Stimulated activated memory B cell treated with anti-CD40 and anti-IgM and Interleukin-4, amounts not matched to agents 10 μg/mL and 1 μg/mL and 100 μg/mL, for 72 hours (primary cell): ENCODE measurements at regions not wholly inside any gene's neighbourhood (a gene's known extent, or its start where the extent isn't known, plus 50 kb on each side); places are given as distances from the start of the nearest gene placed in this dataset.
"Not testable (repeated sequence)": the region's sequence is repeated elsewhere in the genome, so short reads cannot be mapped to it uniquely, and the experiment has no call there.

ENCODE experiments used
- ATAC-seq: fragments of 150-1000 bp; cut with Tn5 transposase; 2 replicates; pipeline ENCODE4 v1.10.0; 2021
- H3K27ac Mint-ChIP-seq: one replicate; pipeline ENCODE4 v1.8.0; 2022; ENCODE audit warnings: mild to moderate bottlenecking, mixed read lengths
- H3K27me3 Mint-ChIP-seq: one replicate; pipeline ENCODE4 v1.8.0; 2022; ENCODE audit warnings: mixed read lengths
- H3K36me3 Mint-ChIP-seq: one replicate; pipeline ENCODE4 v1.8.0; 2022; ENCODE audit warnings: mixed read lengths
- H3K4me1 Mint-ChIP-seq: one replicate; pipeline ENCODE4 v1.8.0; 2022; ENCODE audit warnings: mixed read lengths
- H3K4me3 Mint-ChIP-seq: one replicate; pipeline ENCODE4 v1.8.0; 2022; ENCODE audit warnings: mild to moderate bottlenecking, moderate library complexity, mixed read lengths
- H3K9me3 Mint-ChIP-seq: one replicate; pipeline ENCODE4 v1.8.0; 2022; ENCODE audit warnings: mixed read lengths

DNA sequence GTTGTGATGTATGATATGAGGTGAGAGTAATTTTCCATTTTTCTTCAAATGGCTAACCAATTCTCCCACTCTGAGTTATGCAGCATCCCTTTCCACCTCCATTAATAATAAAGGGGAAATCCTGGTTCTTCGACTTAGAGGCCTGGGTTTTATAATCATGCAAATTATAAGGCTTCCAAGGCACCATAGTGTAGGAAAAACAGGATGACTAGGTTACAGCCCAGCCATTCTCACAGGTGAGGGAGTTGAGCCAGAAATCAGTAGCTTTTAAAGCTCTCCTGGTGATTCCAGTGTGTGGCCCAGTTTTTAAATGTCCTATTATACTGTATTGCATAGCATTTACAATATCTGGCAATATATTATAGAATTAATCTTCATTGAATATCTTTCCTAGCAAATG is 203.1 kb downstream of the ARHGEF9 start:
- Mint-ChIP-seq H3K27ac (no peak overlapping the region), H3K27me3 (no peaks in the 10 kb centered on the region), H3K4me1 (no peaks in the 10 kb centered on the region), H3K4me3 (no peak overlapping the region), H3K9me3 (peaks cover 2% of the 10 kb centered on the region), H3K36me3 (no peaks in the 10 kb centered on the region)
- no peak for ATAC-seq

DNA sequence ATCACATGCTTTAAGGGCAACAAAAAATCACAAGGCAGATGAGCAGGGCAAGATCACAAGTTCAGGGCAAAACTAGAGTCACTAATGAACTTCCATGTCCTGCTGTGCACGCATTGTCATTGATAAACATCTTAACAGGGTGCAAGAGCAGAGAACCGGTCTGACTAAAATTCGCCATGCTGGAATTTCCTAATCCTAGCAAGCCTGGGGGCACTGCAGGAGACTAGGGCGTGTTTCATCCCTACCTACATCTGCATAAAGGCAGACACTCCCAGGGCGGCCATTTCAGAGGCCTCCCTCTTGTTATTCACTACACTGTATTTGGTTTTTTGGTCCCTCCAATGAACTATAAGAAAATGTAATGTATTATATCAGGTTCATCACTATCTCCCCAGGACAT is 203.6 kb downstream of the ARHGEF9 start:
- no peak for ATAC-seq

DNA sequence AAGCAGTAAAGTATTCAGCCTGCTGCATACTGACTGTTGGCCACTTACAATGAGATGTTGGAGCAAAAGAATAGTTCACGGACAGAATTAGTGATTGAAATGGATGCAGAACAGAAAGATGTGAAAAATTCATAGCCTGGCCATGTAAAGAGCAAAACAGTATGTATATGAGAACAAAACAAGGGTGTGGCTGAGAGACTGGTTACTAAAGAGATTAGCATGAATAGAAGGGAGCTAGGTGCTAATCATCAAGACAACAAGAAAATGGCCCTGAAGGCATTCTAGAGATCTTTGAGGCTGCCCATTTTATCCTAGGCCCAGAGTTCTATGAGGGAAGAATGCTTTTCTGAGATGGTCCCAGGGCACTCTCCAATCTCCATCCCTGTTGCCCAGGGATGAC is 208.5 kb downstream of the ARHGEF9 start:
- H3K4me1 Mint-ChIP-seq: no peaks in the 10 kb centered on the region
- H3K36me3 Mint-ChIP-seq: no peaks in the 10 kb centered on the region
- no peak for ATAC-seq
- H3K9me3 Mint-ChIP-seq: peaks cover 5% of the 10 kb centered on the region
- H3K4me3 Mint-ChIP-seq: no peak overlapping the region
- H3K27ac Mint-ChIP-seq: no peak overlapping the region
- H3K27me3 Mint-ChIP-seq: no peaks in the 10 kb centered on the region

More for the DNA sequence above, 203.6 kb downstream of the ARHGEF9 start:
- H3K36me3 Mint-ChIP-seq: no peaks in the 10 kb centered on the region
- H3K27ac Mint-ChIP-seq: no peak overlapping the region
- no peak overlapping the region for H3K4me3 Mint-ChIP-seq
- no peaks in the 10 kb centered on the region for H3K27me3 Mint-ChIP-seq
- peaks cover 4% of the 10 kb centered on the region for H3K9me3 Mint-ChIP-seq
- H3K4me1 Mint-ChIP-seq: no peaks in the 10 kb centered on the region

DNA sequence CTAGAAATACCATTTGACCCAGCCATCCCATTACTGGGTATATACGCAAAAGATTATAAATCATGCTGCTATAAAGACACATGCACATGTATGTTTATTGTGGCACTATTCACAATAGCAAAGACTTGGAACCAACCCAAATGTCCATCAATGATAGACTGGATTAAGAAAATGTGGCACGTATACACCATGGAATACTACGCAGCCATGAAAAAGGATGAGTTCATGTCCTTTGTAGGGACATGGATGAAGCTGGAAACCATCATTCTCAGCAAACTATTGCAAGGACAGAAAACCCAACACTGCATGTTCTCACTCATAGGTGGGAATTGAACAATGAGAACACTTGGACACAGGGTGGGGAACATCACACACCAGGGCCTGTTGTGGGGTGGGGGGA is 209.3 kb downstream of the ARHGEF9 start:
- not testable (repeated sequence) for H3K4me3 Mint-ChIP-seq, H3K4me1 Mint-ChIP-seq, H3K9me3 Mint-ChIP-seq, H3K36me3 Mint-ChIP-seq, ATAC-seq, H3K27ac Mint-ChIP-seq, H3K27me3 Mint-ChIP-seq

GRCh38 chrX:63566856-63567255 is 215.7 kb upstream of the SPIN4 start:
- Mint-ChIP-seq H3K27me3 (peaks cover 8% of the 10 kb centered on the region), H3K9me3 (peaks cover 3% of the 10 kb centered on the region), H3K4me3 (no peak overlapping the region), H3K36me3 (peaks cover 5% of the 10 kb centered on the region), H3K27ac (no peak overlapping the region), H3K4me1 (no peaks in the 10 kb centered on the region)
- no peak for ATAC-seq

GRCh38 chrX:63561425-63561824 is 210.3 kb upstream of the SPIN4 start:
- peaks cover 17% of the 10 kb centered on the region for H3K4me1 Mint-ChIP-seq
- H3K27ac Mint-ChIP-seq: peak overlapping the region; percentile 91
- ATAC-seq: no peak
- peaks cover 3% of the 10 kb centered on the region for H3K27me3 Mint-ChIP-seq
- H3K36me3 Mint-ChIP-seq: peaks cover 11% of the 10 kb centered on the region
- H3K4me3 Mint-ChIP-seq: peak overlapping the region; percentile 69
- peaks cover under 1% of the 10 kb centered on the region for H3K9me3 Mint-ChIP-seq

DNA sequence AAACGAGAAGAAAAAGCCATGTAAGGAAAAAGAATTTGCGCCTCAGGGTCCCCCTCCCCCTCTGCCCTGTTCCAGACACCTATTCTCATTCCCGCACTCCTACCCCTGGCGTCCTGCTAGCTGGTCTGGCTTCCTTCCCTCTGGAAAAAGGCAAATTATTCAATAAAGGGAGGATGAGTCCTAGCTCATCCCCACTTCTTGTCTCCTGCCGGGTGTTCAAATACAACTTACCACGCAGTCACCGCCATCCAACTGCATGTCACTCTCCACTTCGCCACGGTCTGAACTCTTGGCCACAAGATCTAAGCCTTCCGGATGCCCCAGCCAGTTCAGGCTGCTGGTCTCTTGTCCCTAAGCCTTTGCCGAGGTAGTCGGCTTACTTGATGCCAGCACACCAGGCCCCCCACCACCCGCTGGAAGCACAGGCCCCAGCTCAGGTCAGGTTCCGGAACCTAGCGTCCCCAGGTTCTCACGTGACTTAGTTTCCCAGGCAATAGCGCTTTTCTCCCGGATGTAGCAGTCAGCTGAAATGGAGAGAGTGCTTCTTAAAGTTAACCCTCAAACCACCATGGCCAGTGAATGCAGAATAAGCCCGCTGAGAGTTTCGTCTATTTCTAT is 209.6 kb upstream of the SPIN4 start:
- Mint-ChIP-seq H3K36me3 (peaks cover 13% of the 10 kb centered on the region), H3K4me1 (peaks cover 19% of the 10 kb centered on the region), H3K27me3 (no peaks in the 10 kb centered on the region), H3K27ac (peak overlapping the region; percentile 91), H3K9me3 (peaks cover 1% of the 10 kb centered on the region), H3K4me3 (peak overlapping the region; percentile 97)
- peak; percentile 82 for ATAC-seq

GRCh38 chrX:63551856-63552255 is 200.7 kb upstream of the SPIN4 start:
- no peak overlapping the region for H3K27ac Mint-ChIP-seq
- no peak for ATAC-seq
- no peaks in the 10 kb centered on the region for H3K27me3 Mint-ChIP-seq
- peaks cover 9% of the 10 kb centered on the region for H3K9me3 Mint-ChIP-seq
- peaks cover 18% of the 10 kb centered on the region for H3K36me3 Mint-ChIP-seq
- peaks cover 8% of the 10 kb centered on the region for H3K4me1 Mint-ChIP-seq
- H3K4me3 Mint-ChIP-seq: no peak overlapping the region

DNA sequence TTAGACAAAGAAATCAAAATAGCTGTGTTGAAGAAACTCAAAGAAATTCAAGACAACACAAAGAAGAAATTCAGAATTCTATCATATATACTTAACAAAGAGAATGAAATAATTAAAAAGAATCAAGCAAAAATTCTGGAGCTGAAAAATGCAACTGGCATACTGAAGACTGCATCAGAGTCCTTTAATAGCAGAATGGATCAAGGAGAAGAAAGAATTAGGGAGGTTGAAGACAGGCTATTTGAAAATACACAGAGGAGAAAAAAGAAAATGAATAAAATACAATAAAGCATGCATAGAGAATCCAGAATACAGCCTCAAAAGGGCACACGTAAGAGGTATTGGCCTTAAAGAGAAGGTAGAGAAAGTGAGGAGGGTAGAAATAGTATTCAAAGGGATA is 179.5 kb upstream of the SPIN4 start:
- no peaks in the 10 kb centered on the region for H3K27me3 Mint-ChIP-seq
- H3K9me3 Mint-ChIP-seq: peaks cover 12% of the 10 kb centered on the region
- H3K4me1 Mint-ChIP-seq: no peaks in the 10 kb centered on the region
- ATAC-seq: no peak
- peaks cover 51% of the 10 kb centered on the region for H3K36me3 Mint-ChIP-seq
- H3K4me3 Mint-ChIP-seq: no peak overlapping the region
- no peak overlapping the region for H3K27ac Mint-ChIP-seq

DNA sequence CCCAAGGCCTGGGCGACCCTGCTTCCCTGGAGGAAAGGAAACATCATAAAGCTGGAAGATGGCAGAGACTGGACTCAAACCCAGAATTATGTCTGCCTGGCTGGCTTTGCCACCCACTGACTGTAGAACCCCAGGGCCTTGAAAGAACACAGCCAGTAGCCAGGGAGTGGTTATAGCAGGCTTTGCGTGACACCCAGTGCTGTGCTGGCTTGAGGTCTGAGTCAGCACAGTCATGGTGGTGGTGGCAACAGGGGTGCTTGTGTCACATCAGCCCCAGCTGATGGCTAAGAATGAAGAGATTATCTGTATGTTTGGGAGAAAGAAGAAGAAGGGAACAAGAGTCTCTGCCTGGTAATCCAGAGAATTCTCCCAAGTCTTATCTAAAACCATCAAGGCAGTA is 178.8 kb upstream of the SPIN4 start:
- H3K9me3 Mint-ChIP-seq: peaks cover 9% of the 10 kb centered on the region
- H3K27me3 Mint-ChIP-seq: no peaks in the 10 kb centered on the region
- no peak overlapping the region for H3K27ac Mint-ChIP-seq
- no peak for ATAC-seq
- no peak overlapping the region for H3K4me3 Mint-ChIP-seq
- peaks cover 45% of the 10 kb centered on the region for H3K36me3 Mint-ChIP-seq
- no peaks in the 10 kb centered on the region for H3K4me1 Mint-ChIP-seq

DNA sequence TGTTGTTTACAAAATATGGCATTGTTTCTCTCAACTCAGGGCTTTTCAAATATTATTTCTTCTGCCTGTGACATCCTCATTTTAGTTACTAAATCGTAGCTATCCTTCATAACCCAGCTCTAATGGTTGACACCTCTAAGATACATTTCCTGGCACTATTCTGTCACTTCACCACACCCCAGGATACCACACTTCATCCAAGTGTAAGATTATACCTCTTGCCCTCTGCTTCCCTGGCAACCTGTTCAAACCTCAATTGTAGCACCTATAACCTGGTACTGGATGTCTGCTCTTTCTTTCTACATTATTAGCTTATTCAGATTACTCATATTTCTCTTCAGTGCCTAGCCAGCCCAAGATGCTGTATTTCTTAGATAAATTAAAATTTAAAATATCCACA is 175.7 kb upstream of the SPIN4 start:
- H3K4me1 Mint-ChIP-seq: no peaks in the 10 kb centered on the region
- H3K36me3 Mint-ChIP-seq: peaks cover 26% of the 10 kb centered on the region
- peaks cover 9% of the 10 kb centered on the region for H3K9me3 Mint-ChIP-seq
- H3K27me3 Mint-ChIP-seq: no peaks in the 10 kb centered on the region
- no peak for ATAC-seq
- H3K27ac Mint-ChIP-seq: no peak overlapping the region
- H3K4me3 Mint-ChIP-seq: no peak overlapping the region

DNA sequence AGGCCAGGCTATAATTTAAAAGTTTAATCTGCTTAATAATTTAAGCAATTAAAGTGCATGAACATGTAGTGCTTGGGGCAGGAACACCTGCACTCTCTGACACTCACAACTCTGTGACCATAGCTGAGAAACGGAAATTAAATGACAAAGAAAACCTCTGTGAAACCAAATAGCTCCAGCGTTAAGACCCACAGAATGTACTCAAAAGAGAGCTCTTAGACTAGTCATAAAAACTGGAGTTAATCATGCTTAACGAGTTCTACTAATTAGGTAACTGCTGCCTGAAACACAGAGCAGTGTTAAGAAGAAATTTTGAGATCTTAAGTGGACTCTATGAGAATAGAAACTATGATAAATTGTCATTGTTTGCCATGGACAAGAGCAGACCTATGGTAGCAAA is 174.4 kb upstream of the SPIN4 start:
- no peak for ATAC-seq
- Mint-ChIP-seq H3K4me3 (no peak overlapping the region), H3K27me3 (no peaks in the 10 kb centered on the region), H3K4me1 (peaks cover under 1% of the 10 kb centered on the region), H3K9me3 (peaks cover 3% of the 10 kb centered on the region), H3K36me3 (peaks cover 19% of the 10 kb centered on the region), H3K27ac (no peak overlapping the region)

DNA sequence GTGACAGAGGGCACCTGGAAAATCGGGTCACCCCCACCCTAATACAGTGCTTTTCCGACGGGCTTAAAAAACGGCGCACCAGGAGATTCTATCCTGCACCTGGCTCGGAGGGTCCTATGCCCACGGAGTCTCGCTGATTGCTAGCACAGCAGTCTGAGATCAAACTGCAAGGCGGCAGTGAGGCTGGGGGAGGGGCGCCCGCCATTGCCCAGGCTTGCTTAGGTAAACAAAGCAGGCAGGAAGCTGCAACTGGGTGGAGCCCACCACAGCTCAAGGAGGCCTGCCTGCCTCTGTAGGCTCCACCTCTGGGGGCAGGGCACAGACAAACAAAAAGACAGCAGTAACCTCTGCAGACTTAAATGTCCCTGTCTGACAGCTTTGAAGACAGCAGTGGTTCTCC is 168.2 kb upstream of the SPIN4 start:
- H3K4me3 Mint-ChIP-seq, H3K9me3 Mint-ChIP-seq, H3K27me3 Mint-ChIP-seq, H3K27ac Mint-ChIP-seq, H3K4me1 Mint-ChIP-seq, ATAC-seq: not testable (repeated sequence)
- H3K36me3 Mint-ChIP-seq: peaks cover 13% of the 10 kb centered on the region

GRCh38 chrX:63514569-63515080 is 163.5 kb upstream of the SPIN4 start:
- no peaks in the 10 kb centered on the region for H3K9me3 Mint-ChIP-seq
- no peak overlapping the region for H3K4me3 Mint-ChIP-seq
- no peaks in the 10 kb centered on the region for H3K4me1 Mint-ChIP-seq
- ATAC-seq: no peak
- no peaks in the 10 kb centered on the region for H3K27me3 Mint-ChIP-seq
- H3K27ac Mint-ChIP-seq: no peak overlapping the region
- H3K36me3 Mint-ChIP-seq: no peaks in the 10 kb centered on the region

GRCh38 chrX:63513825-63514568 is 162.9 kb upstream of the SPIN4 start:
- H3K4me1 Mint-ChIP-seq: no peaks in the 10 kb centered on the region
- no peak for ATAC-seq
- no peaks in the 10 kb centered on the region for H3K27me3 Mint-ChIP-seq
- H3K4me3 Mint-ChIP-seq: no peak overlapping the region
- no peak overlapping the region for H3K27ac Mint-ChIP-seq
- H3K36me3 Mint-ChIP-seq: no peaks in the 10 kb centered on the region
- H3K9me3 Mint-ChIP-seq: no peaks in the 10 kb centered on the region

GRCh38 chrX:63511361-63511760 is 160.2 kb upstream of the SPIN4 start:
- Mint-ChIP-seq H3K36me3 (no peaks in the 10 kb centered on the region), H3K9me3 (no peaks in the 10 kb centered on the region), H3K4me1 (no peaks in the 10 kb centered on the region), H3K4me3 (no peak overlapping the region), H3K27ac (no peak overlapping the region), H3K27me3 (no peaks in the 10 kb centered on the region)
- ATAC-seq: no peak
